Hematopoietic multipotent progenitor cell treated with erythropoietin and hydrocortisone succinate and interleukin-3 and kit ligand, for 4 days (in vitro differentiated cells): ENCODE measurements at regions not wholly inside any gene's neighbourhood (a gene's known extent, or its start where the extent isn't known, plus 50 kb on each side); places are given as distances from the start of the nearest gene placed in this dataset.
A peak's percentile ranks its signal among the peaks of the same experiment; 100 is the strongest.

Source experiments
- DNase-seq: peaks from one replicate; pipeline ENCODE4 v3.0.0-alpha.2; 2015

- DNase-seq, result no peak
These were observed 107.4 kb downstream of the TPRA1 start for GRCh38 chr3:127483005-127483641.

- peak; percentile 35 for DNase-seq
These were observed 108.1 kb downstream of the TPRA1 start for GRCh38 chr3:127482216-127483004.

GRCh38 chr3:127480196-127480954 lies 110.2 kb downstream of the TPRA1 start:
- DNase-seq, result peak; percentile 65

GRCh38 chr3:127479449-127479848 lies 111.1 kb downstream of the TPRA1 start:
- no peak for DNase-seq

GRCh38 chr3:127478922-127479321 lies 111.6 kb downstream of the TPRA1 start:
- DNase-seq, result no peak

GRCh38 chr3:127477396-127477795 lies 113.1 kb downstream of the TPRA1 start:
- DNase-seq, result no peak

- DNase-seq, result no peak
These were observed 113.6 kb downstream of the TPRA1 start for GRCh38 chr3:127476936-127477335.

GRCh38 chr3:127475975-127476705 lies 114.4 kb downstream of the TPRA1 start:
- peak; percentile 70 for DNase-seq

- no peak for DNase-seq
These were observed 115.1 kb downstream of the TPRA1 start for GRCh38 chr3:127475391-127475790.

GRCh38 chr3:127473244-127474024 lies 117.1 kb downstream of the TPRA1 start:
- DNase-seq, result no peak

- no peak for DNase-seq
These were observed 118.0 kb downstream of the TPRA1 start for GRCh38 chr3:127472506-127472905.

- no peak for DNase-seq
These were observed 119.4 kb downstream of the TPRA1 start for GRCh38 chr3:127471142-127471541.

- no peak for DNase-seq
These were observed 120.8 kb downstream of the TPRA1 start for GRCh38 chr3:127469760-127470159.

- DNase-seq, result no peak
These were observed 123.1 kb downstream of the TPRA1 start for GRCh38 chr3:127467391-127467790.

- no peak for DNase-seq
These were observed 125.9 kb downstream of the TPRA1 start for GRCh38 chr3:127464642-127465041.

GRCh38 chr3:127462111-127462655 lies 128.3 kb downstream of the TPRA1 start:
- no peak for DNase-seq

- DNase-seq, result no peak
These were observed 129.1 kb downstream of the TPRA1 start for GRCh38 chr3:127461286-127461910.

- DNase-seq, result no peak
These were observed 130.6 kb downstream of the TPRA1 start for GRCh38 chr3:127459891-127460290.

- DNase-seq, result peak; percentile 63
These were observed 131.6 kb downstream of the TPRA1 start for GRCh38 chr3:127458696-127459604.

- no peak for DNase-seq
These were observed 132.9 kb downstream of the TPRA1 start for GRCh38 chr3:127457546-127458145.
